GM12878 (cell line): ENCODE measurements at regions not wholly inside any gene's neighbourhood (a gene's known extent, or its start where the extent isn't known, plus 50 kb on each side); places are given as distances from the start of the nearest gene placed in this dataset.

ENCODE experiments used
- ATAC-seq: fragments of 200-7000 bp; cut with Tn5 transposase; 3 replicates; pipeline ENCODE4 v1.9.1; 2020; ENCODE audit warnings: mild to moderate bottlenecking, moderate library complexity
- BruUV-seq: library from RNA; stranded (reverse); fragments of 400-500 nt; replicated peaks from 2 replicates; lab custom pipeline; 2021; lab: Mats Ljungman, UMichigan
- CTCF ChIA-PET: fragments of 300-600 bp; sonication (Branson Sonifier 250); formaldehyde crosslinking; extraction: SDS; loops from one replicate; lab custom pipeline; 2021; ENCODE audit warnings: inconsistent platforms; lab: Yijun Ruan, JAX
- POLR2A ChIA-PET: fragments of 350-600 bp; formaldehyde crosslinking; extraction: SDS; loops from one replicate; lab custom pipeline; 2021; ENCODE audit warnings: inconsistent platforms; lab: Charles Lee
- RAD21 ChIA-PET: fragments of 300-600 bp; sonication (Branson Sonifier 250); formaldehyde crosslinking; loops from one replicate; lab custom pipeline; 2023; ENCODE audit warnings: antibody characterized with exemption; ENCODE audit not compliant: unreplicated experiment; lab: Charles Lee
- SMC1A ChIA-PET: fragments of 300-600 bp; sonication (Branson Sonifier 250); formaldehyde crosslinking; loops from one replicate; lab custom pipeline; 2023; ENCODE audit not compliant: unreplicated experiment, uncharacterized antibody; lab: Charles Lee
- DNase-seq: peaks from one replicate; pipeline ENCODE4 v3.0.0-alpha.2; 2011; ENCODE audit warnings: low read depth, low spot score
- FAIRE-seq: peaks from 3 replicates; lab custom pipeline; 2011; peaks lifted over from hg19 to GRCh38; lab: Jason Lieb, UNC
- H2AFZ ChIP-seq: 2 replicates; pipeline ENCODE4 v1.6.0; 2011; ENCODE audit warnings: low read depth, low read length, control low read depth; ENCODE audit not compliant: control insufficient read depth
- H3K27ac ChIP-seq: 2 replicates; pipeline ENCODE4 v1.5.1; 2011; ENCODE audit warnings: control low read depth; ENCODE audit not compliant: control insufficient read depth, insufficient read depth
- H3K27me3 ChIP-seq, 2 experiments: replicated peaks in 1 of 2; 2 replicates each; pipeline versions ENCODE4 v1.6.0 to v1.6.1; 2011; ENCODE audit warnings: low read length in 1 of 2; ENCODE audit not compliant: control insufficient read depth in 2 of 2, insufficient read depth in 2 of 2
- H3K36me3 ChIP-seq, 2 experiments: 2 replicates each; pipeline ENCODE4 v1.5.1; 2011; ENCODE audit warnings: low read length in 1 of 2; ENCODE audit not compliant: control insufficient read depth in 2 of 2, insufficient read depth in 2 of 2
- H3K4me1 ChIP-seq: 2 replicates; pipeline ENCODE4 v1.6.1; 2011; ENCODE audit warnings: mild to moderate bottlenecking, low read length, moderate library complexity, mixed read lengths; ENCODE audit not compliant: control insufficient read depth, insufficient read depth
- H3K4me2 ChIP-seq: 2 replicates; pipeline ENCODE4 v1.6.0; 2011; ENCODE audit warnings: control low read depth; ENCODE audit not compliant: control insufficient read depth, insufficient read depth
- H3K4me3 ChIP-seq: fragments of 200-600 bp; sonication (generic); 2 replicates; pipeline ENCODE4 v1.5.1; 2016
- H3K79me2 ChIP-seq: 2 replicates; pipeline ENCODE4 v1.6.0; 2011; ENCODE audit warnings: low read length; ENCODE audit not compliant: control insufficient read depth, insufficient read depth
- H3K9ac ChIP-seq: 2 replicates; pipeline ENCODE4 v1.8.0; 2011; ENCODE audit warnings: low read length, control low read depth, mixed read lengths; ENCODE audit not compliant: control insufficient read depth, insufficient read depth
- H3K9me3 ChIP-seq: replicated peaks from 3 replicates; pipeline ENCODE4 v1.5.1; 2011; ENCODE audit warnings: mild to moderate bottlenecking, low read length; ENCODE audit not compliant: control insufficient read depth, insufficient read depth
- H4K20me1 ChIP-seq: 2 replicates; pipeline ENCODE4 v1.6.0; 2011; ENCODE audit not compliant: control insufficient read depth, insufficient read depth
- ATF2 ChIP-seq: IDR thresholded peaks from 2 replicates; pipeline ENCODE4 v1.6.1; 2012; ENCODE audit warnings: low read length, inconsistent platforms
- CBX5 ChIP-seq: sonication (generic); IDR thresholded peaks from 2 replicates; pipeline ENCODE4 v1.6.1; 2016; ENCODE audit warnings: low read depth, moderate library complexity, mild to moderate bottlenecking, inconsistent platforms
- EED ChIP-seq: sonication (generic); IDR thresholded peaks from 2 replicates; pipeline ENCODE4 v1.6.1; 2016; ENCODE audit warnings: antibody characterized with exemption, low read depth
- ETV6 ChIP-seq, 2 experiments: fragments of 450-650 bp in 1 of 2; IDR thresholded peaks in 1 of 2; conservative IDR thresholded peaks in 1 of 2; 2 replicates each; pipeline ENCODE4 v1.6.1; 2014; ENCODE audit warnings: antibody characterized with exemption in 1 of 2, borderline replicate concordance in 1 of 2, low read depth in 1 of 2, mild to moderate bottlenecking in 1 of 2, moderate library complexity in 1 of 2
- EZH2 ChIP-seq: IDR thresholded peaks from 2 replicates; pipeline ENCODE4 v1.6.1; 2012; ENCODE audit warnings: low read depth, mild to moderate bottlenecking, control low read depth, inconsistent platforms, low read length, borderline replicate concordance; ENCODE audit not compliant: control insufficient read depth
- FOXM1 ChIP-seq: IDR thresholded peaks from 2 replicates; pipeline ENCODE4 v1.6.1; 2012; ENCODE audit warnings: low read depth, mild to moderate bottlenecking, inconsistent platforms, low read length, moderate library complexity
- HCFC1 ChIP-seq: fragments of 150-350 bp; IDR thresholded peaks from 2 replicates; pipeline ENCODE4 v1.6.1; 2014; ENCODE audit warnings: low read length
- IRF5 ChIP-seq: fragments of 450-650 bp; IDR thresholded peaks from 2 replicates; pipeline ENCODE4 v1.6.1; 2017; ENCODE audit warnings: borderline replicate concordance
- PAX8 ChIP-seq: fragments of 450-650 bp; IDR thresholded peaks from 2 replicates; pipeline ENCODE4 v1.6.1; 2017; ENCODE audit warnings: mild to moderate bottlenecking, moderate library complexity
- PML ChIP-seq: IDR thresholded peaks from 2 replicates; pipeline ENCODE4 v1.6.1; 2012; ENCODE audit warnings: low read length, inconsistent platforms
- POLR2A ChIP-seq: IDR thresholded peaks from 2 replicates; pipeline ENCODE4 v1.6.1; 2011; ENCODE audit warnings: low read depth, mild to moderate bottlenecking, low read length
- SMC3 ChIP-seq: IDR thresholded peaks from 2 replicates; pipeline ENCODE4 v1.6.1; 2011; ENCODE audit warnings: low read length, improper control_type of control experiment, borderline replicate concordance
- SPI1 ChIP-seq: IDR thresholded peaks from 2 replicates; pipeline ENCODE4 v1.6.1; 2011; ENCODE audit warnings: low read depth, mild to moderate bottlenecking, low read length, moderate library complexity, borderline replicate concordance; ENCODE audit not compliant: insufficient read depth
- SREBF2 ChIP-seq: IDR thresholded peaks from 2 replicates; pipeline ENCODE4 v1.6.1; 2012; ENCODE audit warnings: mild to moderate bottlenecking, low read length
- TBL1XR1 ChIP-seq: IDR thresholded peaks from 2 replicates; pipeline ENCODE4 v1.6.1; 2012; ENCODE audit warnings: low read depth, low read length, improper control_type of control experiment
- YY1 ChIP-seq: IDR thresholded peaks from 2 replicates; pipeline ENCODE4 v1.6.1; 2011; ENCODE audit warnings: low read depth, mild to moderate bottlenecking, low read length
- WGBS: methylation state at CpG from one replicate; pipeline ENCODE4 v1.1.6; 2016; ENCODE audit warnings: low lambda C conversion rate; ENCODE audit not compliant: insufficient replicate concordance, insufficient coverage; ENCODE audit errors: missing lambda C conversion rate; 5-methylcytosine and 5-hydroxymethylcytosine counted together
- in situ Hi-C: fragments of 300-500 bp; cut with MboI; formaldehyde crosslinking; loops from 9 replicates; pipeline ENCODE4 v1.14.3; 2018; ENCODE audit warnings: mixed read lengths
- intact Hi-C: fragments of 100-400 bp; cut with micrococcal nuclease; formaldehyde crosslinking; loops from one replicate; pipeline ENCODE4 v1.14.2; 2022; ENCODE audit not compliant: unreplicated experiment
- TF ChIP-seq, protein P1 (sequence below): fragments of 450-650 bp; formaldehyde crosslinking; IDR thresholded peaks from 2 replicates; pipeline ENCODE4 v1.4.0; 2020; ENCODE audit warnings: mild to moderate bottlenecking, moderate library complexity
- TF ChIP-seq, protein P2 (sequence below): fragments of 450-650 bp; IDR thresholded peaks from 2 replicates; pipeline ENCODE4 v1.6.1; 2017; ENCODE audit warnings: low read depth, mild to moderate bottlenecking, moderate library complexity

- Histone ChIP-seq H3K27me3 (no peaks in the 10 kb centered on the region), H3K4me2 (no peak overlapping the region; the same call in 1 of the 2 replicates), H3K9me3 (peaks cover 10% of the 10 kb centered on the region), H3K9ac (no peak overlapping the region; the same call in 1 of the 2 replicates), H3K36me3 (no peaks in the 10 kb centered on the region; a peak in 1 of 4 replicates), H3K4me3 (no peak overlapping the region), H3K27ac (peak overlapping the region; percentile 68), H4K20me1 (no peaks in the 10 kb centered on the region), H3K79me2 (peaks cover 2% of the 10 kb centered on the region), H3K4me1 (peaks cover 20% of the 10 kb centered on the region), H2AFZ (peak overlapping the region; percentile 51; the same call in 1 of the 2 replicates)
- FAIRE-seq: no peak
- WGBS: 5% methylated on average over 2 of the region's 2 CpGs
- ChIA-PET SMC1A (no interaction called here), RAD21 (no interaction called here), POLR2A (no interaction called here), CTCF (no interaction called here)
- ATAC-seq: peak; percentile 62
- intact Hi-C loops (loop anchor here (10.0 kb wide), 1 partner anchor 967 kb away; no protein-coding TSS in a partner anchor), in situ Hi-C loops (no loop called here)
- BruUV-seq: no TSS peak
- DNase-seq: no peak
- TF ChIP-seq TBL1XR1 (no peak), EED (no peak), ETV6 (conservative IDR thresholded peaks at IDR 0.05 in 1 of 2, IDR thresholded peaks at IDR 0.05 in 1 of 2; ENCODE audit: borderline replicate concordance in 1 of 2, low read depth in 1 of 2) (peak in 1 of 2 experiments; percentile 23; a peak in 1 of 4 replicates), PML (peak; percentile 48; the same call in 1 of the 2 replicates), YY1 (peak; percentile 20; the same call in 1 of the 2 replicates), SREBF2 (no peak), EZH2 (no peak), PAX8 (no peak), HCFC1 (no peak), CBX5 (peak; percentile 35; the same call in 1 of the 2 replicates), ATF2 (peak; percentile 56; the same call in 1 of the 2 replicates), SPI1 (peak; percentile 93), IRF5 (no peak), FOXM1 (0 out of 2 replicates have a peak, but pooled peaks have one; percentile 25), POLR2A (peak; percentile 58), SMC3 (no peak)
- TF ChIP-seq, protein P1, sequence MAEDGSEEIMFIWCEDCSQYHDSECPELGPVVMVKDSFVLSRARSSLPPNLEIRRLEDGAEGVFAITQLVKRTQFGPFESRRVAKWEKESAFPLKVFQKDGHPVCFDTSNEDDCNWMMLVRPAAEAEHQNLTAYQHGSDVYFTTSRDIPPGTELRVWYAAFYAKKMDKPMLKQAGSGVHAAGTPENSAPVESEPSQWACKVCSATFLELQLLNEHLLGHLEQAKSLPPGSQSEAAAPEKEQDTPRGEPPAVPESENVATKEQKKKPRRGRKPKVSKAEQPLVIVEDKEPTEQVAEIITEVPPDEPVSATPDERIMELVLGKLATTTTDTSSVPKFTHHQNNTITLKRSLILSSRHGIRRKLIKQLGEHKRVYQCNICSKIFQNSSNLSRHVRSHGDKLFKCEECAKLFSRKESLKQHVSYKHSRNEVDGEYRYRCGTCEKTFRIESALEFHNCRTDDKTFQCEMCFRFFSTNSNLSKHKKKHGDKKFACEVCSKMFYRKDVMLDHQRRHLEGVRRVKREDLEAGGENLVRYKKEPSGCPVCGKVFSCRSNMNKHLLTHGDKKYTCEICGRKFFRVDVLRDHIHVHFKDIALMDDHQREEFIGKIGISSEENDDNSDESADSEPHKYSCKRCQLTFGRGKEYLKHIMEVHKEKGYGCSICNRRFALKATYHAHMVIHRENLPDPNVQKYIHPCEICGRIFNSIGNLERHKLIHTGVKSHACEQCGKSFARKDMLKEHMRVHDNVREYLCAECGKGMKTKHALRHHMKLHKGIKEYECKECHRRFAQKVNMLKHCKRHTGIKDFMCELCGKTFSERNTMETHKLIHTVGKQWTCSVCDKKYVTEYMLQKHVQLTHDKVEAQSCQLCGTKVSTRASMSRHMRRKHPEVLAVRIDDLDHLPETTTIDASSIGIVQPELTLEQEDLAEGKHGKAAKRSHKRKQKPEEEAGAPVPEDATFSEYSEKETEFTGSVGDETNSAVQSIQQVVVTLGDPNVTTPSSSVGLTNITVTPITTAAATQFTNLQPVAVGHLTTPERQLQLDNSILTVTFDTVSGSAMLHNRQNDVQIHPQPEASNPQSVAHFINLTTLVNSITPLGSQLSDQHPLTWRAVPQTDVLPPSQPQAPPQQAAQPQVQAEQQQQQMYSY (CRISPR knock-in tag): no peak
- TF ChIP-seq, protein P2, sequence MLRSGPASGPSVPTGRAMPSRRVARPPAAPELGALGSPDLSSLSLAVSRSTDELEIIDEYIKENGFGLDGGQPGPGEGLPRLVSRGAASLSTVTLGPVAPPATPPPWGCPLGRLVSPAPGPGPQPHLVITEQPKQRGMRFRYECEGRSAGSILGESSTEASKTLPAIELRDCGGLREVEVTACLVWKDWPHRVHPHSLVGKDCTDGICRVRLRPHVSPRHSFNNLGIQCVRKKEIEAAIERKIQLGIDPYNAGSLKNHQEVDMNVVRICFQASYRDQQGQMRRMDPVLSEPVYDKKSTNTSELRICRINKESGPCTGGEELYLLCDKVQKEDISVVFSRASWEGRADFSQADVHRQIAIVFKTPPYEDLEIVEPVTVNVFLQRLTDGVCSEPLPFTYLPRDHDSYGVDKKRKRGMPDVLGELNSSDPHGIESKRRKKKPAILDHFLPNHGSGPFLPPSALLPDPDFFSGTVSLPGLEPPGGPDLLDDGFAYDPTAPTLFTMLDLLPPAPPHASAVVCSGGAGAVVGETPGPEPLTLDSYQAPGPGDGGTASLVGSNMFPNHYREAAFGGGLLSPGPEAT: 0 out of 2 replicates have a peak, but pooled peaks have one; percentile 37
Measured at GRCh38 chr10:31702005-31702404, 226.6 kb downstream of the ARHGAP12 start.
